GM06990 (cell line): ENCODE measurements at regions not wholly inside any gene's neighbourhood (a gene's known extent, or its start where the extent isn't known, plus 50 kb on each side); places are given as distances from the start of the nearest gene placed in this dataset.

ENCODE experiments used
- DNase-seq: peaks from one replicate; pipeline ENCODE4 v3.0.0-alpha.2; 2011; ENCODE audit not compliant: insufficient read length; ENCODE audit errors: extremely low read depth
- H3K27me3 ChIP-seq: replicated peaks from 2 replicates; pipeline ENCODE4 v1.6.0; 2011; ENCODE audit warnings: low read length; ENCODE audit not compliant: control insufficient read depth, insufficient read depth
- H3K36me3 ChIP-seq: 2 replicates; pipeline ENCODE4 v1.5.1; 2011; ENCODE audit warnings: low read length; ENCODE audit not compliant: control insufficient read depth, insufficient read depth
- H3K4me3 ChIP-seq: replicated peaks from 2 replicates; pipeline ENCODE4 v1.5.1; 2011; ENCODE audit warnings: low read depth, mild to moderate bottlenecking, control low read depth, low read length
- CTCF ChIP-seq: IDR thresholded peaks from 2 replicates; pipeline ENCODE4 v1.5.1; 2011; ENCODE audit warnings: low read length, control low read depth, mild to moderate bottlenecking, inconsistent platforms; ENCODE audit not compliant: insufficient read depth, poor library complexity, severe bottlenecking

GRCh38 chr15:96027501-96027900 lies 303.0 kb upstream of the NR2F2 start:
- Histone ChIP-seq H3K27me3 (no peaks in the 10 kb centered on the region), H3K4me3 (no peak overlapping the region), H3K36me3 (no peaks in the 10 kb centered on the region)
- no peak for TF ChIP-seq CTCF
- DNase-seq = no peak

- Histone ChIP-seq H3K4me3 (no peak overlapping the region), H3K36me3 (no peaks in the 10 kb centered on the region)
- no peak for DNase-seq
Observed at GRCh38 chr15:96028620-96029019, 301.9 kb upstream of the NR2F2 start.

GRCh38 chr15:96029172-96029571 lies 301.3 kb upstream of the NR2F2 start:
- Histone ChIP-seq H3K4me3 (no peak overlapping the region), H3K27me3 (no peaks in the 10 kb centered on the region), H3K36me3 (no peaks in the 10 kb centered on the region)
- no peak for DNase-seq
- no peak for TF ChIP-seq CTCF

More at GRCh38 chr15:96028620-96029019, 301.9 kb upstream of the NR2F2 start:
- no peak for TF ChIP-seq CTCF
- no peaks in the 10 kb centered on the region for H3K27me3 ChIP-seq

GRCh38 chr15:96031426-96032110 lies 298.9 kb upstream of the NR2F2 start:
- Histone ChIP-seq H3K36me3 (no peaks in the 10 kb centered on the region), H3K4me3 (no peak overlapping the region), H3K27me3 (no peaks in the 10 kb centered on the region)
- no peak for TF ChIP-seq CTCF
- no peak for DNase-seq

- no peak for DNase-seq
- Histone ChIP-seq H3K27me3 (no peaks in the 10 kb centered on the region), H3K36me3 (no peaks in the 10 kb centered on the region), H3K4me3 (no peak overlapping the region)
- TF ChIP-seq CTCF = no peak
Observed at GRCh38 chr15:96035091-96035490, 295.4 kb upstream of the NR2F2 start.

GRCh38 chr15:96035635-96036034 lies 294.9 kb upstream of the NR2F2 start:
- no peak for TF ChIP-seq CTCF

More at GRCh38 chr15:96035635-96036034, 294.9 kb upstream of the NR2F2 start:
- no peaks in the 10 kb centered on the region for H3K27me3 ChIP-seq
- H3K36me3 ChIP-seq = no peaks in the 10 kb centered on the region
- no peak overlapping the region for H3K4me3 ChIP-seq
- DNase-seq = no peak
